ENCODE measurements at regions not wholly inside any gene's neighbourhood (a gene's known extent, or its start where the extent isn't known, plus 50 kb on each side); places are given as distances from the start of the nearest gene placed in this dataset.

- Mint-ChIP-seq H3K36me3 (no peaks in the 10 kb centered on the region), H3K4me3 (no peak overlapping the region), H3K9me3 (no peaks in the 10 kb centered on the region), H3K4me1 (peaks cover 12 to 40% (median 27%) of the 10 kb centered on the region in 3 donors), H3K27me3 (peaks cover 20 to 21% of the 10 kb centered on the region in 2 donors), H3K27ac (peak overlapping the region in 1 of 2 donors; percentile 13)
- Histone ChIP-seq H3K27me3 (replicated peaks in 1 of 2; ENCODE audit: control insufficient read depth in 2 of 2, extremely low read depth in 1 of 2, insufficient read depth in 2 of 2, low read length in 1 of 2) (peaks cover 0 to 51% of the 10 kb centered on the region in 2 experiments), H3K9me3 (no peaks in the 10 kb centered on the region), H3K4me3 (ENCODE audit: control insufficient read depth in 1 of 2, extremely low read depth in 1 of 2, low read length in 1 of 2) (no peak overlapping the region), H3K36me3 (ENCODE audit: control insufficient read depth in 2 of 2, extremely low read depth in 1 of 2, insufficient read depth in 1 of 2, low read length in 1 of 2) (no peaks in the 10 kb centered on the region), H3K4me1 (ENCODE audit: control insufficient read depth in 1 of 2, extremely low read depth in 1 of 2, insufficient read depth in 2 of 2, low read length in 2 of 2) (peaks cover 0 to 15% of the 10 kb centered on the region in 2 experiments), H3K27ac (ENCODE audit: low read length) (no peak overlapping the region)
- ChIA-PET POLR2A (no interaction called here), CTCF (interaction anchor here in 1 of 2 donors (0.7 to 0.9 kb wide), 2 partner anchors 326 to 580 kb away, joined by 3 read pairs; no protein-coding TSS in a partner anchor)
- ATAC-seq (replicated peaks in 1 of 4), result no peak
- WGBS (ENCODE audit: insufficient coverage), result no CpG with 5 or more reads among the region's 8 CpGs
- no peak for DNase-seq
Observed at GRCh38 chr17:74009056-74009625, 194.3 kb upstream of the RPL38 start.

GRCh38 chr17:74010903-74011302 is 192.6 kb upstream of the RPL38 start:
- Mint-ChIP-seq H3K9me3 (no peaks in the 10 kb centered on the region), H3K4me3 (no peak overlapping the region), H3K27ac (peak overlapping the region; percentile 39 to 57), H3K27me3 (peaks cover 7 to 15% of the 10 kb centered on the region in 2 donors), H3K4me1 (peaks cover 12 to 40% (median 28%) of the 10 kb centered on the region in 3 donors), H3K36me3 (no peaks in the 10 kb centered on the region)
- Histone ChIP-seq H3K4me3 (ENCODE audit: control insufficient read depth in 1 of 2, extremely low read depth in 1 of 2, low read length in 1 of 2) (no peak overlapping the region), H3K27ac (ENCODE audit: low read length) (no peak overlapping the region), H3K36me3 (ENCODE audit: control insufficient read depth in 2 of 2, extremely low read depth in 1 of 2, insufficient read depth in 1 of 2, low read length in 1 of 2) (no peaks in the 10 kb centered on the region), H3K27me3 (replicated peaks in 1 of 2; ENCODE audit: control insufficient read depth in 2 of 2, extremely low read depth in 1 of 2, insufficient read depth in 2 of 2, low read length in 1 of 2) (peaks cover 0 to 50% of the 10 kb centered on the region in 2 experiments), H3K4me1 (ENCODE audit: control insufficient read depth in 1 of 2, extremely low read depth in 1 of 2, insufficient read depth in 2 of 2, low read length in 2 of 2) (peaks cover 0 to 15% of the 10 kb centered on the region in 2 experiments), H3K9me3 (no peaks in the 10 kb centered on the region)
- DNase-seq (no peak), ATAC-seq (replicated peaks in 1 of 4) (no peak)
- 100% methylated on average over 2 of the region's 10 CpGs for WGBS (ENCODE audit: insufficient coverage)
- ChIA-PET CTCF (no interaction called here), POLR2A (interaction anchor here in 1 of 2 donors (0.7 kb wide), 1 partner anchor 46 kb away, joined by 3 read pairs; no protein-coding TSS in a partner anchor)

- H3K4me3 Mint-ChIP-seq, result peak overlapping the region in 1 of 3 donors; percentile 2
- WGBS (ENCODE audit: insufficient coverage), result 59% methylated on average over 6 of the region's 7 CpGs
- peaks cover 12 to 40% (median 28%) of the 10 kb centered on the region in 3 donors for H3K4me1 Mint-ChIP-seq
- no peaks in the 10 kb centered on the region for H3K9me3 Mint-ChIP-seq
- no peaks in the 10 kb centered on the region for H3K36me3 Mint-ChIP-seq
- ChIA-PET CTCF (interaction anchor here in 1 of 2 donors (0.7 kb wide), 1 partner anchor 845 kb away, joined by 4 read pairs; no protein-coding TSS in a partner anchor), POLR2A (no interaction called here)
- Histone ChIP-seq H3K4me1 (ENCODE audit: control insufficient read depth in 1 of 2, extremely low read depth in 1 of 2, insufficient read depth in 2 of 2, low read length in 2 of 2) (peaks cover 0 to 15% of the 10 kb centered on the region in 2 experiments), H3K27ac (ENCODE audit: low read length) (no peak overlapping the region), H3K27me3 (replicated peaks in 1 of 2; ENCODE audit: control insufficient read depth in 2 of 2, extremely low read depth in 1 of 2, insufficient read depth in 2 of 2, low read length in 1 of 2) (peaks cover 0 to 49% of the 10 kb centered on the region in 2 experiments), H3K9me3 (no peaks in the 10 kb centered on the region), H3K4me3 (ENCODE audit: control insufficient read depth in 1 of 2, extremely low read depth in 1 of 2, low read length in 1 of 2) (no peak overlapping the region), H3K36me3 (ENCODE audit: control insufficient read depth in 2 of 2, extremely low read depth in 1 of 2, insufficient read depth in 1 of 2, low read length in 1 of 2) (no peaks in the 10 kb centered on the region)
- peaks cover 5 to 19% of the 10 kb centered on the region in 2 donors for H3K27me3 Mint-ChIP-seq
- ATAC-seq (replicated peaks in 1 of 4) (peak in 1 of 4 experiments; percentile 10), DNase-seq (peak in 1 of 35 experiments; percentile 5)
- H3K27ac Mint-ChIP-seq, result peak overlapping the region; percentile 31 to 87
Observed at GRCh38 chr17:74011966-74012365, 191.5 kb upstream of the RPL38 start.

GRCh38 chr17:74012465-74012864 is 191.0 kb upstream of the RPL38 start:
- H3K27ac Mint-ChIP-seq, result peak overlapping the region; percentile 87 to 88
- H3K4me3 Mint-ChIP-seq, result peak overlapping the region in 2 of 3 donors; percentile 2 to 18
- peaks cover 12 to 40% (median 28%) of the 10 kb centered on the region in 3 donors for H3K4me1 Mint-ChIP-seq
- H3K27me3 ChIP-seq (replicated peaks in 1 of 2; ENCODE audit: control insufficient read depth in 2 of 2, extremely low read depth in 1 of 2, insufficient read depth in 2 of 2, low read length in 1 of 2), result peaks cover 0 to 54% of the 10 kb centered on the region in 2 experiments
- no CpG with 5 or more reads among the region's 6 CpGs for WGBS (ENCODE audit: insufficient coverage)
- peaks cover 4 to 19% of the 10 kb centered on the region in 2 donors for H3K27me3 Mint-ChIP-seq
- DNase-seq (peak; percentile 5 to 68 (median 42)), ATAC-seq (replicated peaks in 1 of 4) (peak; percentile 87 to 96 (median 96))
- no peak overlapping the region for H3K27ac ChIP-seq (ENCODE audit: low read length)
- peaks cover 0 to 15% of the 10 kb centered on the region in 2 experiments for H3K4me1 ChIP-seq (ENCODE audit: control insufficient read depth in 1 of 2, extremely low read depth in 1 of 2, insufficient read depth in 2 of 2, low read length in 2 of 2)
- no peak overlapping the region for H3K4me3 ChIP-seq (ENCODE audit: control insufficient read depth in 1 of 2, extremely low read depth in 1 of 2, low read length in 1 of 2)
- ChIA-PET CTCF (interaction anchor here in 1 of 2 donors (0.7 kb wide), 1 partner anchor 845 kb away, joined by 4 read pairs; no protein-coding TSS in a partner anchor), POLR2A (no interaction called here)
- no peaks in the 10 kb centered on the region for H3K36me3 Mint-ChIP-seq
- H3K9me3 ChIP-seq, result no peaks in the 10 kb centered on the region
- H3K36me3 ChIP-seq (ENCODE audit: control insufficient read depth in 2 of 2, extremely low read depth in 1 of 2, insufficient read depth in 1 of 2, low read length in 1 of 2), result no peaks in the 10 kb centered on the region
- no peaks in the 10 kb centered on the region for H3K9me3 Mint-ChIP-seq

- peaks cover 0 to 47% of the 10 kb centered on the region in 2 experiments for H3K27me3 ChIP-seq (replicated peaks in 1 of 2; ENCODE audit: control insufficient read depth in 2 of 2, extremely low read depth in 1 of 2, insufficient read depth in 2 of 2, low read length in 1 of 2)
- Mint-ChIP-seq H3K4me1 (peaks cover 12 to 35% (median 23%) of the 10 kb centered on the region in 3 donors), H3K36me3 (no peaks in the 10 kb centered on the region), H3K4me3 (no peak overlapping the region), H3K9me3 (no peaks in the 10 kb centered on the region), H3K27ac (no peak overlapping the region), H3K27me3 (peaks cover 2 to 11% of the 10 kb centered on the region in 2 donors)
- no peaks in the 10 kb centered on the region for H3K36me3 ChIP-seq (ENCODE audit: control insufficient read depth in 2 of 2, extremely low read depth in 1 of 2, insufficient read depth in 1 of 2, low read length in 1 of 2)
- H3K9me3 ChIP-seq, result no peaks in the 10 kb centered on the region
- ChIA-PET CTCF (no interaction called here), POLR2A (no interaction called here)
- DNase-seq (no peak), ATAC-seq (replicated peaks in 1 of 4) (no peak)
- H3K4me3 ChIP-seq (ENCODE audit: control insufficient read depth in 1 of 2, extremely low read depth in 1 of 2, low read length in 1 of 2), result no peak overlapping the region
- no peak overlapping the region for H3K27ac ChIP-seq (ENCODE audit: low read length)
- WGBS (ENCODE audit: insufficient coverage), result 89% methylated on average over 5 of the region's 5 CpGs
- peaks cover 0 to 10% of the 10 kb centered on the region in 2 experiments for H3K4me1 ChIP-seq (ENCODE audit: control insufficient read depth in 1 of 2, extremely low read depth in 1 of 2, insufficient read depth in 2 of 2, low read length in 2 of 2)
Observed at GRCh38 chr17:74015316-74015715, 188.2 kb upstream of the RPL38 start.

GRCh38 chr17:74015990-74016389 is 187.5 kb upstream of the RPL38 start:
- Mint-ChIP-seq H3K27me3 (peaks cover 0 to 11% of the 10 kb centered on the region in 2 donors), H3K9me3 (no peaks in the 10 kb centered on the region), H3K36me3 (no peaks in the 10 kb centered on the region), H3K4me3 (no peak overlapping the region), H3K4me1 (peaks cover 12 to 30% (median 23%) of the 10 kb centered on the region in 3 donors), H3K27ac (no peak overlapping the region)
- Histone ChIP-seq H3K4me1 (ENCODE audit: control insufficient read depth in 1 of 2, extremely low read depth in 1 of 2, insufficient read depth in 2 of 2, low read length in 2 of 2) (peaks cover 0 to 10% of the 10 kb centered on the region in 2 experiments), H3K36me3 (ENCODE audit: control insufficient read depth in 2 of 2, extremely low read depth in 1 of 2, insufficient read depth in 1 of 2, low read length in 1 of 2) (no peaks in the 10 kb centered on the region), H3K27me3 (replicated peaks in 1 of 2; ENCODE audit: control insufficient read depth in 2 of 2, extremely low read depth in 1 of 2, insufficient read depth in 2 of 2, low read length in 1 of 2) (peaks cover 0 to 45% of the 10 kb centered on the region in 2 experiments), H3K4me3 (ENCODE audit: control insufficient read depth in 1 of 2, extremely low read depth in 1 of 2, low read length in 1 of 2) (no peak overlapping the region), H3K9me3 (no peaks in the 10 kb centered on the region), H3K27ac (ENCODE audit: low read length) (no peak overlapping the region)
- WGBS (ENCODE audit: insufficient coverage), result 93% methylated on average over 9 of the region's 12 CpGs
- DNase-seq (no peak), ATAC-seq (replicated peaks in 1 of 4) (no peak)
- POLR2A ChIA-PET, result no interaction called here
- CTCF ChIA-PET, result no interaction called here
